HG02870 (cell line): ENCODE measurements at regions not wholly inside any gene's neighbourhood (a gene's known extent, or its start where the extent isn't known, plus 50 kb on each side); places are given as distances from the start of the nearest gene placed in this dataset.
"Not testable (repeated sequence)": the region's sequence is repeated elsewhere in the genome, so short reads cannot be mapped to it uniquely, and the experiment has no call there.

Experiments used
- ATAC-seq: cut with Tn5 transposase; IDR thresholded peaks from one replicate; pipeline ENCODE4 v1.9.1; 2021; ENCODE audit warnings: mild to moderate bottlenecking, moderate library complexity; ENCODE audit not compliant: unreplicated experiment

- no peak for ATAC-seq
Measured at GRCh38 chrX:65971151-65971550, 68.7 kb downstream of the VSIG4 start.

GRCh38 chrX:65967159-65967558, 72.7 kb downstream of the VSIG4 start:
- not testable (repeated sequence) for ATAC-seq

GRCh38 chrX:65961714-65962113, 78.2 kb downstream of the VSIG4 start:
- ATAC-seq, result no peak

- no peak for ATAC-seq
Measured at GRCh38 chrX:65948103-65948502, 91.8 kb downstream of the VSIG4 start.

GRCh38 chrX:65941775-65942174, 98.1 kb downstream of the VSIG4 start:
- no peak for ATAC-seq

- ATAC-seq, result no peak
Measured at GRCh38 chrX:65933085-65933589, 106.7 kb downstream of the VSIG4 start.

- no peak for ATAC-seq
Measured at GRCh38 chrX:65932173-65933084, 107.5 kb downstream of the VSIG4 start.

- ATAC-seq, result no peak
Measured at GRCh38 chrX:65928522-65928921, 111.4 kb downstream of the VSIG4 start.

- not testable (repeated sequence) for ATAC-seq
Measured at GRCh38 chrX:65927386-65927785, 112.5 kb downstream of the VSIG4 start.

GRCh38 chrX:65926095-65927019, 113.5 kb downstream of the VSIG4 start:
- ATAC-seq, result peak; percentile 77

- ATAC-seq, result no peak
Measured at GRCh38 chrX:65925592-65925991, 114.3 kb downstream of the VSIG4 start.

- no peak for ATAC-seq
Measured at GRCh38 chrX:65925005-65925404, 114.9 kb downstream of the VSIG4 start.

- no peak for ATAC-seq
Measured at GRCh38 chrX:65921363-65921762, 118.5 kb downstream of the VSIG4 start.

- ATAC-seq, result no peak
Measured at GRCh38 chrX:65920620-65921019, 119.3 kb downstream of the VSIG4 start.

- ATAC-seq, result no peak
Measured at GRCh38 chrX:65910899-65911298, 129.0 kb downstream of the VSIG4 start.

GRCh38 chrX:65903750-65904149, 136.1 kb downstream of the VSIG4 start:
- ATAC-seq, result no peak

- no peak for ATAC-seq
Measured at GRCh38 chrX:65902011-65902410, 137.9 kb downstream of the VSIG4 start.

- ATAC-seq, result no peak
Measured at GRCh38 chrX:65900850-65901844, 138.7 kb downstream of the VSIG4 start.

- ATAC-seq, result no peak
Measured at GRCh38 chrX:65894133-65894532, 145.7 kb downstream of the VSIG4 start.

GRCh38 chrX:65891817-65892216, 148.1 kb downstream of the VSIG4 start:
- not testable (repeated sequence) for ATAC-seq
